ENCODE measurements at regions not wholly inside any gene's neighbourhood (a gene's known extent, or its start where the extent isn't known, plus 50 kb on each side); places are given as distances from the start of the nearest gene placed in this dataset.
A peak's percentile ranks its signal among the peaks of the same experiment; 100 is the strongest.
"Not testable (repeated sequence)": the region's sequence is repeated elsewhere in the genome, so short reads cannot be mapped to it uniquely, and the experiment has no call there.

DNA sequence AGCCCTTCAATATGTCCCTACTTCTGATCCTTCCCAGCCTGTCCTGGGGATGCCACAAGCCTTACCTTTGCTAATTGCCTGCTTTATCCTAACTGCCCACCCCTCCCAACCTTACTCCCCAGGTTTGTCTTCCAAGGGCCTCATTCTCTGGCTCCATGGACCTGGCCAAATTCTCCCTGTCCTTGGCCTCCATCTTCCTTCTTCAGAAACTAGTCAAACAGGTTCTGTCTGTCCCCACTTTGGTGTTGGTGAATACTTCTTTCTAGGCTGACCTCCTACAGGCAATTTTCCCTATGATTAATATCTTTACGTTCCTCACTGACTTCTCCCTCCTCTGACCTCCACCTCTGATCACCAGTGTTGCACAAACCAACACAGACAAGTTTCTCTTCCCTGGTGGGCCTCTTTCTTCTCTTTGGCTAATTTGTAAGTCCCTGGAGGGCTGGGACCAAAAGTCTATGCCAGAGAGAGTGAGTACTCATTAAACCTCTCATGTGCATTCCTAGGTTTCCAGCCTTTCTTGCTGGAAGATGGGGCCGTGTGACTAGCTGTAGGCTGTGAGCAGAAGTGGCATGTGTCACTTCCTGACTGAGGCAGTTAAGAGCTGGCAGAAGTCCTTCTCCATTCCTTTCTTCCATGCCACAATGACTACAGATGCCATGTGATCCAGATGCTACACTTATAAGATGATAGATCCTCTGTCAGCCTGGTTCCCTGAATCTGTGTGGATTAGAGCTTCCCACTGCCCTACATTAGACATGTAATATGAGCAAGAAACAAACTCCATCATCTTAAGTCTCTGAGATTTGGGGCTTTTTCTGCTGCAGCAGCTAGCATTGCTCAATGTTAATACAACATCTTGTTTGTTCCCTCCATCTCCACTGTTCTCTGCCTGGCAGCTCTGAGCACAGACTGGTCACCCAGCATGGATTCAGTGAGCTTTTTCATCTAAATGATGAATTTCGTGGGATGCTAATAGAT, 382.7 kb downstream of the RPS24 start:
- H3K4me3 ChIP-seq (ENCODE audit: low read depth, low read length), result no peak overlapping the region
- no peaks in the 10 kb centered on the region for H3K27me3 ChIP-seq (replicated peaks)
- no peaks in the 10 kb centered on the region for H3K36me3 ChIP-seq (replicated peaks)
- in situ Hi-C loops (cut with HindIII; ENCODE audit: low pct_ligation_motif_present, low sequenced_read_pairs), result no loop called here
- H3K27ac ChIP-seq, result no peak overlapping the region
- TF ChIP-seq, protein P1, sequence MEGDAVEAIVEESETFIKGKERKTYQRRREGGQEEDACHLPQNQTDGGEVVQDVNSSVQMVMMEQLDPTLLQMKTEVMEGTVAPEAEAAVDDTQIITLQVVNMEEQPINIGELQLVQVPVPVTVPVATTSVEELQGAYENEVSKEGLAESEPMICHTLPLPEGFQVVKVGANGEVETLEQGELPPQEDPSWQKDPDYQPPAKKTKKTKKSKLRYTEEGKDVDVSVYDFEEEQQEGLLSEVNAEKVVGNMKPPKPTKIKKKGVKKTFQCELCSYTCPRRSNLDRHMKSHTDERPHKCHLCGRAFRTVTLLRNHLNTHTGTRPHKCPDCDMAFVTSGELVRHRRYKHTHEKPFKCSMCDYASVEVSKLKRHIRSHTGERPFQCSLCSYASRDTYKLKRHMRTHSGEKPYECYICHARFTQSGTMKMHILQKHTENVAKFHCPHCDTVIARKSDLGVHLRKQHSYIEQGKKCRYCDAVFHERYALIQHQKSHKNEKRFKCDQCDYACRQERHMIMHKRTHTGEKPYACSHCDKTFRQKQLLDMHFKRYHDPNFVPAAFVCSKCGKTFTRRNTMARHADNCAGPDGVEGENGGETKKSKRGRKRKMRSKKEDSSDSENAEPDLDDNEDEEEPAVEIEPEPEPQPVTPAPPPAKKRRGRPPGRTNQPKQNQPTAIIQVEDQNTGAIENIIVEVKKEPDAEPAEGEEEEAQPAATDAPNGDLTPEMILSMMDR (IDR thresholded peaks at IDR 0.05; ENCODE audit: low read depth, low read length, missing control alignments), result no peak
- peak; percentile 3 for DNase-seq

DNA sequence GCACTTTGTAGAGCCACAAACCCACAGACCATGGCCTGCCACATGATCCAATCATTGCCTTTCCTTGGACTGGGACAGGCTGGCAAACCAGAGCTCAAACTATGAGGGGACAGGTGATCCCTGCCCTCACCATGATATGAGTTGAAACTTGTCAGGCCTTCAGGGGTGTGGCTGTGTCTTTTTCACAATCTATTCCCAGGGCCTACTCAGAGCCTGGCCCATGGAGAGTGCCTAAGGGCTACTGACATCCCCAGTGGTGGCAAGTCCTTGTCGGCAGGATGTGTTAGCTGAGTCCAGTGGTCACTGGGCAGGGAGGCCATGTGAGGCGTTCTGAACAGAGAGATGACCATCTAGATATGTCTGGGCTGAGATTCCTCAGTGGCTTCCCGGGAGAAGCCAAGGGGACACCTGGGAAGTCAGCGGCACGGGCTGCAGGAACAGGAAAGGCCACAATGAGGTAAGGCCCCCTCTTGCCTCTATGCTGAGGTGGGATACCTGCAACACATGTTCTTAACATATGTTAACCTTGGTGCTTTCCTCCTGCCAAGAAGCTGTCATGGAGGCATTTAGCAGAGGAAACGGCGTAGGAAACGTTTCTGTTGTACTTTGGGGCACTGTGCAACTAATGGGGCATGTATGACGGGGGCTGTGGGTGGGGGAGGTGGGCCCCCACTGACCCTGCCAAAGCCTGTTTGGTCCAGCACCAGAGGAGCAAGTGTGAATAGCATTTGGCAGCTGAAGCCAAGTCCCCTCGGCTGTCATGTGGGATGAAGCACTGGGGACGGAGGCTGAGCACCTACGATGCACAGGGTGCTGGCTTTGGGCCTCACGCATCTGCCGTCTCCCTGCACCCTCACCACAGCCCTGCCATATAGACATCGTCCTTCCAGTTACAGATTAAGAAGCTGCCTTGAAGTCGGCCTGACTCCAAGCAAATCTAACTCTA, 384.0 kb downstream of the RPS24 start:
- no peak overlapping the region for H3K27ac ChIP-seq
- no peak for DNase-seq

DNA sequence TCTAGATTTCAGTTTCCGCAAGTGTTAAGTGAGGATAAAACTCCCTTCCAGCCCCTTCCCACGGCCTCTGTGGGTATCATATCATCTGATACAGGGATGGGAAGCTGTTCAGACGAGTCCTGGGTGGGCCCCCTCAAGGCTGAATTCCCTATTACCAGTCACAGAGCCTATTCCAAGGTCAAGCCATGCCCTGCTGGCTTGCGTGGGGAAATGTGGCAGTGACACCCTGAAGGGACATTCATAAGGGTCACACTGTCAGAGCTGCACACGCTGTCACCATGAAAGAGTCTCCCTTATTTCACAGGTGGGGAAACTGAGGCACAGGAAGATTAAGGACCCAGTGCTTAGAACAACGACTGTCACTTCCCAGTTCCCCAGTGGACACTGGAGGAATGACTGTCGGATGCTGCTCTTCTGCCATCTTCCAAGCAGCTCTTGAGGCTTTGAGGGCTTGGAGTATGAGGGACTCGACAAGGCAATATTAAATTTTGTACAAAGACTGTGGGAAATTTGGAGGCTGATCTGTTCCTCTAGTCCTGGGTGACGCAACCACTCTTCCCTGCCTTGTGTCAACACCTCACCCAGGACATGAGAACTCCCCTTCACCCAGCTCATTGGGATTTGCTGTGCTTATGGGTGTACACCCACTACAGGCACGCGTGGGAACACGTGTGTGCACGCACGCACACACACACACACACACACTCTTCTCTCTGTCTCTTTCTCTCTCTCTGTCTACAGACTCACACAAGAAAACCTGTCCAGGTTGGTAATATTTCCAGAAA, 386.0 kb downstream of the RPS24 start:
- Histone ChIP-seq H3K36me3 (replicated peaks) (no peaks in the 10 kb centered on the region), H3K27ac (no peak overlapping the region), H3K4me3 (ENCODE audit: low read depth, low read length) (no peak overlapping the region), H3K27me3 (replicated peaks) (no peaks in the 10 kb centered on the region)
- DNase-seq, result no peak
- TF ChIP-seq, protein P1 (IDR thresholded peaks at IDR 0.05; ENCODE audit: low read depth, low read length, missing control alignments), result peak; percentile 30
- in situ Hi-C loops (cut with HindIII; ENCODE audit: low pct_ligation_motif_present, low sequenced_read_pairs), result no loop called here

More for the DNA sequence above, 384.0 kb downstream of the RPS24 start:
- TF ChIP-seq, protein P1 (IDR thresholded peaks at IDR 0.05; ENCODE audit: low read depth, low read length, missing control alignments), result no peak
- in situ Hi-C loops (cut with HindIII; ENCODE audit: low pct_ligation_motif_present, low sequenced_read_pairs), result no loop called here
- Histone ChIP-seq H3K4me3 (ENCODE audit: low read depth, low read length) (no peak overlapping the region), H3K27me3 (replicated peaks) (no peaks in the 10 kb centered on the region), H3K36me3 (replicated peaks) (no peaks in the 10 kb centered on the region)

DNA sequence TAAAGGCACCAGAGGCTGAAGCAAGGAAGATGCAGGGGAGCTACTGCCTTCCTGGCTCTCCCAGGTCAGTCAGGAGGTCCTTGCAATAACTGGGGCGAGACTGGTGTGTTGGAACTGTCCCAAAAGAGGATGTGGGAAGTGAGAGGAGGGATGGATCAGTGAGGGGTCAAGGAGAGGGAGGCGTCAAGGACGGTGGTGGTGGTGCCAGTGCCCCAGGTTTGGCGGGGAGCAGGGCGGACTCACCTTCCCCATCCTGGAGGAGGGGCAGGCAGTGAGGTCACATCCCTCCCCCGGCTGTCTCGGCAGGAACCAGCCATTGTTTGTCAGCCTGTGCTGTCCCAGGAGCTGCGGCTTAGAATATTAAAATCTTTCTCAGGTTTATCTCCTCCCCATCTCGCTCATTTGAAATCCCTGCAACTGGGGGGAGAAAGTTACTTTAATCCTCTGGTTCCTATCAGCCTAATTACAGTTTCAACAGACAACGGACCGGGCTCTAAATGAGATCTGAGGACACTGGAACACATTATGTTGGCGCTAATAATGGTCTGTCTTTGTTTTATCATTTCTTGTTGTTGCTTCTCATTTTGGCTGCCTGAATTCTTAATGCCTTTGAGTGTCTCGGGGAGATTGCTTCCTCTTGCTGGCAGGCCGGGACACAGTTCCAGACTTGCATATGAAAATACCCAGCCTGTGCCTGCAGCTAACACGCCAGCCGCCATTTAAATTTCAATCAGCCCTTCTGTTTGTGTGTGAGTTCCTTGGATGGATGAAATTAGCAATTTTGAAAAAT, 387.5 kb downstream of the RPS24 start:
- no peak overlapping the region for H3K4me3 ChIP-seq (ENCODE audit: low read depth, low read length)
- no peaks in the 10 kb centered on the region for H3K27me3 ChIP-seq (replicated peaks)
- no peak overlapping the region for H3K27ac ChIP-seq
- in situ Hi-C loops (cut with HindIII; ENCODE audit: low pct_ligation_motif_present, low sequenced_read_pairs), result no loop called here
- DNase-seq, result no peak
- TF ChIP-seq, protein P1 (IDR thresholded peaks at IDR 0.05; ENCODE audit: low read depth, low read length, missing control alignments), result no peak
- no peaks in the 10 kb centered on the region for H3K36me3 ChIP-seq (replicated peaks)

DNA sequence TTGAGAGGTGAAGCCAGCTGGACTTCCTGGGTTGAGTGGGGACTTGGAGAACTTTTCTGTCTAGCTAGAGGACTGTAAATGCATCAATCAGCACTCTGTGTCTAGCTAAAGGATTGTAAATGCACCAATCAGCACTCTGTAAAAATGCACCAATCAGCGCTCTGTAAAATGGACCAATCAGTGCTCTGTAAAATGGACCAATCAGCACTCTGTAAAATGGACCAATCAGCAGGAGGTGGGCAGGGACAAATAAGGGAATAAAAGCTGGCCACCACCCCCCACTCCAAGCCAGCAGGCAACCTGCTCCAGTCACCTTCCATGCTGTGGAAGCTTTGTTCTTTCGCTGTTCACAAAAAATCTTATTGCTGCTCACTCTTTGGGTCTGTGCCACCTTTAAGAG, 390.4 kb downstream of the RPS24 start:
- H3K27ac ChIP-seq; in situ Hi-C loops (cut with HindIII; ENCODE audit: low pct_ligation_motif_present, low sequenced_read_pairs); DNase-seq; H3K36me3 ChIP-seq (replicated peaks); H3K4me3 ChIP-seq (ENCODE audit: low read depth, low read length); H3K27me3 ChIP-seq (replicated peaks): not testable (repeated sequence)

All from brain microvascular endothelial cell (primary cell).